Ectodermal cell (in vitro differentiated cells): ENCODE measurements at regions not wholly inside any gene's neighbourhood (a gene's known extent, or its start where the extent isn't known, plus 50 kb on each side); places are given as distances from the start of the nearest gene placed in this dataset.
"Not testable (repeated sequence)": the region's sequence is repeated elsewhere in the genome, so short reads cannot be mapped to it uniquely, and the experiment has no call there.

Experiments used
- H3K27ac ChIP-seq: 2 replicates; pipeline ENCODE4 v1.7.0; 2013; ENCODE audit warnings: mild to moderate bottlenecking, low read depth, low read length; ENCODE audit not compliant: insufficient read depth, poor library complexity, severe bottlenecking
- H3K27me3 ChIP-seq: 2 replicates; pipeline ENCODE4 v1.7.0; 2013; ENCODE audit warnings: mild to moderate bottlenecking, low read length; ENCODE audit not compliant: insufficient read depth, control insufficient read depth, poor library complexity, severe bottlenecking
- H3K36me3 ChIP-seq: one replicate; pipeline ENCODE4 v1.7.0; 2013; ENCODE audit warnings: low read length; ENCODE audit not compliant: control insufficient read depth, insufficient read depth
- H3K4me1 ChIP-seq: one replicate; pipeline ENCODE4 v1.7.0; 2013; ENCODE audit warnings: low read length; ENCODE audit not compliant: control insufficient read depth, insufficient read depth
- H3K4me3 ChIP-seq: 2 replicates; pipeline ENCODE4 v1.7.0; 2013; ENCODE audit warnings: low read depth, low read length, control low read depth; ENCODE audit not compliant: insufficient read depth
- H3K9me3 ChIP-seq: 2 replicates; pipeline ENCODE4 v1.7.0; 2013; ENCODE audit warnings: mild to moderate bottlenecking, low read length, moderate library complexity; ENCODE audit not compliant: control insufficient read depth
- WGBS, 2 experiments: methylation state at CpG; one replicate each; pipeline ENCODE4 v1.1.7; 2013; ENCODE audit warnings: missing lambda C conversion rate in 2 of 2; 5-methylcytosine and 5-hydroxymethylcytosine counted together

DNA sequence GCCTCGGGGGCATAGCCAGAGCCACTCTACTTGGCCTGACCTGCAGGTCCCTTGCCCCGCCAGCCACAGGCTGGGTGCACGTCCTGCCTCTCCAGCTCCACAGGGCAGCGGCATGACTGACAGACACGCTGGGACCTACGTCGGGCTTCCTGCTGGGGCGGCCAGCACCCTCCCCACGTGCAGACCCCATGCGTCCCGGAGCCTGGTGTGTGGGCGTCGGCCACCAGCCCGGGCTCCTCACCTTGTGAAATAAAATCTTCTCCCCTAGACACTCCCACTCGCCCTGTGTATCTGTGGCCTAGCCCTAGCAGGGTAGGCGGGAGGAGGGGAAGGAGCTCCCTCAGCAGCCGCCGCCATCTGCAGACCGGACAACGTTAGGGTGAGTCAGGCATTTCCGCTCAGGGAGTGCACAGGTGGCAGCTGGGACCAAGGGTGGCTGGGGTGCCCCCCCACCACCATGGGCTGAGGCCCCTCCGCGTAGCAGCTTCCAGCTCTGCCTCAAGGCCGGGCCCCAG is 119.5 kb downstream of the IGLL1 start:
- H3K4me3 ChIP-seq: not testable (repeated sequence)

DNA sequence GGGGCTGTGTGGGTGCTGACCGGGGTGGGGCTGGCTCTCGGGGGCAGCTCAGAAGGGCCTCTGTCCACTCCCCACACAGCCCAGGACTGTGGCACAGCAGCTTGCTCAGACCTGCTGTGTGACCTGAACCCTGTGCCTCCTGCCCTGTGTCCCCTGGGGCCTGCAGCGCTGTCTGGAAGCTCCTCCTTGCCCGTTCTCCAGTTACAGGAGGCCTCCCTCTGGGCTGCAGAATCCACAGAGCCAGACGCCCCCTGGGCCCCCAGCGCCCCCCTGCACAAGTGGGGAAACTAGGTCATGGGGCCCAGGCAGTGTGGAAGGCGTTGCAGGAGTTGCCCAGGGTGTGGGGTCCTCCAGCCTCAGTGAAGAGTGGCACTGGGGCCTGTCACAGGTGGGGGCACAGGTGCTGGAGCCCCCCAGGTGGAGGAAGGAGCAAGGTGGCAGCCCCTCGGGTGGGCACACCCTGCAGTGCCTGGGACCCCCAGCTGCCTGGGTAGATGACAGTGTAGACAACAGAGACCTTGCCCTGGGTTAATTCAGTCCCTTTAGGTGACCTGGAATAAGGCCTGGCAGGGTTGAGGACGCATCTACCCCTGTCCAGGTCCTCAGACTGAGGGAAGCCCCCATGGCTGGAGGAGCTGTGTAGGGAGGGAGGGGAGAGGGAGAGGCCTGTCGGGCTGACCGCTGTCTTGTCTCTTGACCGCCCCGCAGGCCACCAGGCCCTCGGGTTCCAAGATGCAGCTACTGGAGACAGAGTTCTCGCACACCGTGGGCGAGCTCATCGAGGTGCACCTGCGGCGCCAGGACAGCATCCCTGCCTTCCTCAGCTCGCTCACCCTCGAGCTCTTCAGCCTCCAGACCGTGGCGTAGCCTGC is 120.2 kb downstream of the IGLL1 start:
- not testable (repeated sequence) for H3K4me1 ChIP-seq, H3K4me3 ChIP-seq, H3K9me3 ChIP-seq, H3K27me3 ChIP-seq, H3K27ac ChIP-seq, H3K36me3 ChIP-seq
- 84 to 86% methylated on average over 24 of the region's 24 CpGs for WGBS, 2 experiments

More for the DNA sequence above, 119.5 kb downstream of the IGLL1 start:
- not testable (repeated sequence) for H3K36me3 ChIP-seq, H3K27me3 ChIP-seq, H3K27ac ChIP-seq, H3K9me3 ChIP-seq, H3K4me1 ChIP-seq
- WGBS, 2 experiments: 80 to 81% methylated on average over 24 of the region's 24 CpGs

- Histone ChIP-seq H3K9me3 (no peaks in the 10 kb centered on the region), H3K4me3 (no peak overlapping the region), H3K27ac (no peak overlapping the region), H3K36me3 (no peaks in the 10 kb centered on the region), H3K27me3 (no peaks in the 10 kb centered on the region), H3K4me1 (no peaks in the 10 kb centered on the region)
- WGBS, 2 experiments: 94 to 95% methylated on average over 64 of the region's 64 CpGs
Measured at GRCh38 chr22:23458663-23459541, 121.2 kb downstream of the IGLL1 start.

- Histone ChIP-seq H3K27me3 (no peaks in the 10 kb centered on the region), H3K9me3 (no peaks in the 10 kb centered on the region), H3K4me3 (no peak overlapping the region), H3K36me3 (no peaks in the 10 kb centered on the region), H3K27ac (no peak overlapping the region), H3K4me1 (no peaks in the 10 kb centered on the region)
- WGBS, 2 experiments: 90 to 91% methylated on average over 21 of the region's 21 CpGs
Measured at GRCh38 chr22:23457380-23457985, 122.6 kb downstream of the IGLL1 start.

DNA sequence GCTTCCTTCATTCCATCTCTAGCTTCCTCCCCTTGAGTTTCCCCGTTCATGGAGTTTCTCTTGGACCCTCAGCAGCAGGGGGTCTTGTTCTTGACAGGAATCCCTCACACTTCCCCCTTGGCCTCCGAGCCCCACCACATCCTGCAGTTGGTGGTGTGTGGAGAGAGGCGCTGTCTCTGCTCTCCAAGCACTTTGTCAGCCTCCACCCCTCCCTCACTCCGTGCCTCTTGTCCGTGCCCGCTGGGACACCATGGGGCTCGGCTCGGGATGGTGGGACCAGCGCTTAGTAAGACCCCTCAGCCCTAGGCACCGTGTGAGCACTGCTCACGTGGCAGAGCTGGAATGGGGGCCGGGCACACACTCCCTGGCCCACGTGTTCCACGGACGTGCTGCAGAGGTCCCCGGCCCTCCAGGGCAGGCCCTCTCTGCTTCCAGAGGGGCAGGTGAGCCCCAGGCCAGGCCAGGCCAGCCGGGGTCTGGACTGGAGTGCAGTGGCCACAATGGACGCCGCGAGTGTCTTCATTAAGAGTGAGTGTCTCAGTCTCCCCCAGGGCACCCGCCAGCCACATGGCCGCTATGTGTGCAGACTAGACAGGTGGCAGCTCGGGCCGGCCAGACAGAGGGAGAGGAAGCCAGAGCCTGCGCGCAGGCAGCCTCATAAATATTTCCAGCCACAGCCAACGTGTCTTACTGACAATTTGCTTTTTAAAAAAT is 123.3 kb downstream of the IGLL1 start:
- H3K36me3 ChIP-seq, H3K27ac ChIP-seq, H3K4me1 ChIP-seq, H3K9me3 ChIP-seq, H3K4me3 ChIP-seq, H3K27me3 ChIP-seq: not testable (repeated sequence)
- WGBS, 2 experiments: 88 to 89% methylated on average over 27 of the region's 27 CpGs

- not testable (repeated sequence) for H3K36me3 ChIP-seq, H3K4me3 ChIP-seq, H3K4me1 ChIP-seq, H3K9me3 ChIP-seq, H3K27me3 ChIP-seq, H3K27ac ChIP-seq
- 77 to 80% methylated on average over 8 of the region's 9 CpGs for WGBS, 2 experiments
Measured at GRCh38 chr22:23454345-23454744, 125.7 kb downstream of the IGLL1 start.

DNA sequence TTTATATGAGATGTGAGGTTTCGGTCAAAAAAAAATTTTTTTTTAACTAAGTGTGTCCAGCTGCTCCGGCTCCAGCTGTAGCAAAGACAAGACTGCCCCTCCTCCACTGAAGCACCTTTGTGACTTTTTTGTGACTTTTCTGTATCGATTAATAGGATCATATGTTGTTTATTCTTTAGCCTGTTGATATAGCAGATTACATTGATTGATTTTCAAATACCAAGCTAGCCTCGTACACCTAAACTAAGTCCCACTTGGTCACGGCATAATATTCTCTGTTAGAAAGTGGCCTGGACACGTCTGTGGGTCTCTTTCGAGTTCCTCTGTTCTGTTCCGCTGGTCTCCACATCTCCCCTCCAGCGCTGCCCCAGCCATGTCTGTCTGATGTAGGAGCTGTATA is 126.8 kb downstream of the IGLL1 start:
- H3K27ac ChIP-seq: no peak overlapping the region
- H3K27me3 ChIP-seq: no peaks in the 10 kb centered on the region
- no peaks in the 10 kb centered on the region for H3K9me3 ChIP-seq
- no peak overlapping the region for H3K4me3 ChIP-seq
- H3K36me3 ChIP-seq: no peaks in the 10 kb centered on the region
- H3K4me1 ChIP-seq: no peaks in the 10 kb centered on the region
- WGBS, 2 experiments: 96 to 97% methylated on average over 8 to 9 of the region's 9 CpGs

GRCh38 chr22:23452231-23453010 is 127.7 kb downstream of the IGLL1 start:
- no peak overlapping the region for H3K27ac ChIP-seq
- WGBS, 2 experiments: 88 to 90% methylated on average over 23 of the region's 23 CpGs

GRCh38 chr22:23451452-23452230 is 128.4 kb downstream of the IGLL1 start:
- 87 to 88% methylated on average over 29 to 30 of the region's 30 CpGs for WGBS, 2 experiments
- not testable (repeated sequence) for H3K9me3 ChIP-seq, H3K27me3 ChIP-seq, H3K36me3 ChIP-seq, H3K4me3 ChIP-seq, H3K4me1 ChIP-seq, H3K27ac ChIP-seq

More at GRCh38 chr22:23452231-23453010, 127.7 kb downstream of the IGLL1 start:
- H3K27me3 ChIP-seq: no peaks in the 10 kb centered on the region
- no peaks in the 10 kb centered on the region for H3K36me3 ChIP-seq
- H3K4me1 ChIP-seq: no peaks in the 10 kb centered on the region
- H3K9me3 ChIP-seq: no peaks in the 10 kb centered on the region
- no peak overlapping the region for H3K4me3 ChIP-seq
